H9 (cell line): ENCODE measurements at regions not wholly inside any gene's neighbourhood (a gene's known extent, or its start where the extent isn't known, plus 50 kb on each side); places are given as distances from the start of the nearest gene placed in this dataset.

Source experiments
- DNase-seq: peaks from one replicate; pipeline ENCODE4 v3.0.0-alpha.2; 2017
- H2AFZ ChIP-seq: one replicate; pipeline ENCODE4 v1.6.1; 2013; ENCODE audit warnings: mild to moderate bottlenecking, low read length, control low read depth, moderate library complexity
- H2AK5ac ChIP-seq: 2 replicates; pipeline ENCODE4 v1.6.1; 2013; ENCODE audit warnings: low read length, control low read depth, mixed read lengths; ENCODE audit not compliant: insufficient read length
- H2BK120ac ChIP-seq: one replicate; pipeline ENCODE4 v1.6.1; 2013; ENCODE audit warnings: low read depth, mild to moderate bottlenecking, low read length, control low read depth, inconsistent platforms; ENCODE audit not compliant: poor library complexity, severe bottlenecking
- H2BK12ac ChIP-seq: 2 replicates; pipeline ENCODE4 v1.6.1; 2013; ENCODE audit warnings: low read length, control low read depth, mixed read lengths, low read depth; ENCODE audit not compliant: insufficient read length
- H2BK15ac ChIP-seq: 2 replicates; pipeline ENCODE4 v1.6.1; 2013; ENCODE audit warnings: low read depth, low read length, control low read depth
- H2BK20ac ChIP-seq: one replicate; pipeline ENCODE4 v1.6.1; 2013; ENCODE audit warnings: low read depth, mild to moderate bottlenecking, low read length, control low read depth, inconsistent platforms; ENCODE audit not compliant: poor library complexity, severe bottlenecking
- H2BK5ac ChIP-seq: 2 replicates; pipeline ENCODE4 v1.6.1; 2013; ENCODE audit warnings: low read length, control low read depth, mixed read lengths; ENCODE audit not compliant: insufficient read length
- H3K14ac ChIP-seq: 2 replicates; pipeline ENCODE4 v1.6.1; 2013; ENCODE audit warnings: low read length, control low read depth; ENCODE audit not compliant: insufficient read depth
- H3K18ac ChIP-seq: 2 replicates; pipeline ENCODE4 v1.6.1; 2013; ENCODE audit warnings: low read depth, mild to moderate bottlenecking, mixed read lengths, low read length, control low read depth; ENCODE audit not compliant: insufficient read length
- H3K23ac ChIP-seq: 2 replicates; pipeline ENCODE4 v1.6.1; 2013; ENCODE audit warnings: low read length, control low read depth, mixed read lengths, low read depth; ENCODE audit not compliant: insufficient read length
- H3K23me2 ChIP-seq: 2 replicates; pipeline ENCODE4 v1.6.1; 2013; ENCODE audit warnings: low read depth, mild to moderate bottlenecking, mixed read lengths, low read length, control low read depth; ENCODE audit not compliant: insufficient read length, poor library complexity, severe bottlenecking
- H3K27ac ChIP-seq: 2 replicates; pipeline ENCODE4 v1.5.1; 2013; ENCODE audit warnings: low read length, control low read depth, mixed read lengths, low read depth; ENCODE audit not compliant: insufficient read length
- H3K27me3 ChIP-seq: 2 replicates; pipeline ENCODE4 v1.6.1; 2013; ENCODE audit warnings: low read length, control low read depth, inconsistent platforms; ENCODE audit not compliant: insufficient read depth
- H3K4ac ChIP-seq: 2 replicates; pipeline ENCODE4 v1.6.1; 2013; ENCODE audit warnings: low read depth, mild to moderate bottlenecking, control low read depth, inconsistent platforms, low read length, moderate library complexity
- H3K4me1 ChIP-seq: 2 replicates; pipeline ENCODE4 v1.6.1; 2013; ENCODE audit warnings: low read length, control low read depth, inconsistent platforms; ENCODE audit not compliant: insufficient read depth
- H3K4me2 ChIP-seq: 2 replicates; pipeline ENCODE4 v1.6.1; 2013; ENCODE audit warnings: low read length, control low read depth, mixed read lengths; ENCODE audit not compliant: insufficient read length, insufficient read depth
- H3K56ac ChIP-seq: 2 replicates; pipeline ENCODE4 v1.6.1; 2013; ENCODE audit warnings: low read depth, mild to moderate bottlenecking, mixed read lengths, low read length, control low read depth; ENCODE audit not compliant: insufficient read length
- H3K79me1 ChIP-seq: 2 replicates; pipeline ENCODE4 v1.6.1; 2013; ENCODE audit warnings: low read depth, mild to moderate bottlenecking, moderate library complexity, low read length, control low read depth, inconsistent platforms; ENCODE audit not compliant: insufficient read depth, poor library complexity, severe bottlenecking
- H3K79me2 ChIP-seq: 2 replicates; pipeline ENCODE4 v1.6.1; 2013; ENCODE audit warnings: low read length, control low read depth, inconsistent platforms; ENCODE audit not compliant: insufficient read depth
- H3K9ac ChIP-seq: 2 replicates; pipeline ENCODE4 v1.6.1; 2013; ENCODE audit warnings: low read length, control low read depth, mixed read lengths; ENCODE audit not compliant: insufficient read length; ENCODE audit errors: extremely low read depth
- H3K9me3 ChIP-seq: one replicate; pipeline ENCODE4 v1.6.1; 2013; ENCODE audit warnings: low read depth, low read length, inconsistent platforms; ENCODE audit not compliant: control insufficient read depth
- H3T11ph ChIP-seq: one replicate; pipeline ENCODE4 v1.6.1; 2013; ENCODE audit warnings: mild to moderate bottlenecking, low read length, control low read depth, inconsistent platforms
- H4K20me1 ChIP-seq: one replicate; pipeline ENCODE4 v1.6.1; 2013; ENCODE audit not compliant: control insufficient read depth, insufficient read length, insufficient read depth
- H4K5ac ChIP-seq: 2 replicates; pipeline ENCODE4 v1.6.1; 2013; ENCODE audit warnings: low read depth, mild to moderate bottlenecking, mixed read lengths, low read length, control low read depth; ENCODE audit not compliant: insufficient read length
- H4K8ac ChIP-seq: replicated peaks from 2 replicates; pipeline ENCODE4 v1.6.1; 2013; ENCODE audit warnings: low read length, control low read depth, mixed read lengths, low read depth; ENCODE audit not compliant: insufficient read length
- H4K91ac ChIP-seq: 2 replicates; pipeline ENCODE4 v1.6.1; 2013; ENCODE audit warnings: low read depth, mild to moderate bottlenecking, moderate library complexity, mixed read lengths, low read length, control low read depth; ENCODE audit not compliant: insufficient read length
- H3K27ac Mint-ChIP-seq, 3 experiments: 2 replicates in 2 of 3; 3 replicates in 1 of 3; pipeline ENCODE4 v1.8.0; 2020 to 2021; ENCODE audit warnings: mixed read lengths in 3 of 3, mild to moderate bottlenecking in 1 of 3, moderate library complexity in 1 of 3
- H3K27me3 Mint-ChIP-seq: 2 replicates; pipeline ENCODE4 v1.8.0; 2021; ENCODE audit warnings: low read depth, mild to moderate bottlenecking, moderate library complexity, mixed read lengths
- H3K36me3 Mint-ChIP-seq, 3 experiments: 2 replicates in 2 of 3; 3 replicates in 1 of 3; pipeline ENCODE4 v1.8.0; 2020 to 2021; ENCODE audit warnings: low read depth in 3 of 3, mixed read lengths in 3 of 3; ENCODE audit not compliant: insufficient read depth in 1 of 3
- H3K4me1 Mint-ChIP-seq, 2 experiments: 2 replicates each; pipeline ENCODE4 v1.8.0; 2020; ENCODE audit warnings: mixed read lengths in 2 of 2
- H3K4me3 Mint-ChIP-seq, 2 experiments: 2 replicates in 1 of 2; 3 replicates in 1 of 2; pipeline ENCODE4 v1.8.0; 2020 to 2021; ENCODE audit warnings: mild to moderate bottlenecking in 2 of 2, mixed read lengths in 2 of 2, moderate library complexity in 1 of 2
- H3K9me3 Mint-ChIP-seq, 2 experiments: 2 replicates in 1 of 2; 3 replicates in 1 of 2; pipeline ENCODE4 v1.8.0; 2020; ENCODE audit warnings: mild to moderate bottlenecking in 2 of 2, mixed read lengths in 2 of 2, moderate library complexity in 1 of 2
- WGBS: extraction: QIAGEN DNeasy Blood & Tissue Kit; methylation state at CpG from one replicate; pipeline ENCODE4 v1.1.7; 2013; ENCODE audit warnings: missing lambda C conversion rate, low lambda C conversion rate, mixed read lengths; ENCODE audit not compliant: insufficient read length; ENCODE audit errors: extremely low coverage; 5-methylcytosine and 5-hydroxymethylcytosine counted together
- TF ChIP-seq, protein P1 (sequence below): fragments of 200-600 bp; sonication (generic); conservative IDR thresholded peaks from 3 replicates; pipeline ENCODE4 v1.8.0; 2021; ENCODE audit warnings: antibody characterized with exemption, mild to moderate bottlenecking

DNA sequence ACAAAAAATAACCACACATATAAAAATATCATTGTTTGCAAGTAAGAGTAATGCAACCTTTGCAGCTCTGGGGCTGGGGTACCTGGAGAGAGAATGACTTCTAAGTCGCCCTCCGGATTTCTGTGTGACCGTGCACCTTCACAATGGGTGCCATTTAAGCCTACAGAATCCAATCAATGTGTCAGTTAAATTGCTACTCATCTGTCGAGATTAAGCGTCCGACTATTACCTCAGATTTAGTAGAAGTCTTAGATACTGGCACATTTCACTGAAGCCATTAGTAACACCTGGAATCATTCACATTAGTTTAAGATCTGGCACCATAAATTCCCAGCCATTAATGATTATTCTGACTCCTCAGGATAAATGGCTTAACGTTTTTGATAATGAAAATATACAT is 507.3 kb upstream of the MGMT start:
- no CpG with 5 or more reads among the region's 7 CpGs for WGBS
- Histone ChIP-seq H3K18ac (no peak overlapping the region), H3K9me3 (no peaks in the 10 kb centered on the region), H3T11ph (no peak overlapping the region), H2AFZ (no peak overlapping the region), H3K23ac (no peak overlapping the region), H4K91ac (no peak overlapping the region), H2BK5ac (no peak overlapping the region), H4K5ac (no peak overlapping the region), H3K27ac (no peak overlapping the region), H3K4ac (no peak overlapping the region), H3K27me3 (no peaks in the 10 kb centered on the region), H3K23me2 (no peaks in the 10 kb centered on the region), H3K4me2 (no peak overlapping the region), H3K56ac (no peak overlapping the region), H4K20me1 (no peaks in the 10 kb centered on the region), H2BK20ac (no peak overlapping the region), H2AK5ac (no peak overlapping the region), H3K79me2 (no peaks in the 10 kb centered on the region), H3K14ac (no peak overlapping the region), H3K9ac (no peak overlapping the region), H3K79me1 (no peaks in the 10 kb centered on the region), H4K8ac (no peak overlapping the region), H3K4me1 (no peaks in the 10 kb centered on the region), H2BK120ac (no peak overlapping the region), H2BK12ac (no peak overlapping the region), H2BK15ac (no peak overlapping the region)
- no peak overlapping the region for H3K4me3 Mint-ChIP-seq
- H3K27me3 Mint-ChIP-seq = no peaks in the 10 kb centered on the region
- no peaks in the 10 kb centered on the region for H3K9me3 Mint-ChIP-seq
- no peak for DNase-seq
- H3K36me3 Mint-ChIP-seq = no peaks in the 10 kb centered on the region; a peak in 1 of 7 replicates
- H3K4me1 Mint-ChIP-seq = no peaks in the 10 kb centered on the region
- H3K27ac Mint-ChIP-seq = no peak overlapping the region
- TF ChIP-seq, protein P1, sequence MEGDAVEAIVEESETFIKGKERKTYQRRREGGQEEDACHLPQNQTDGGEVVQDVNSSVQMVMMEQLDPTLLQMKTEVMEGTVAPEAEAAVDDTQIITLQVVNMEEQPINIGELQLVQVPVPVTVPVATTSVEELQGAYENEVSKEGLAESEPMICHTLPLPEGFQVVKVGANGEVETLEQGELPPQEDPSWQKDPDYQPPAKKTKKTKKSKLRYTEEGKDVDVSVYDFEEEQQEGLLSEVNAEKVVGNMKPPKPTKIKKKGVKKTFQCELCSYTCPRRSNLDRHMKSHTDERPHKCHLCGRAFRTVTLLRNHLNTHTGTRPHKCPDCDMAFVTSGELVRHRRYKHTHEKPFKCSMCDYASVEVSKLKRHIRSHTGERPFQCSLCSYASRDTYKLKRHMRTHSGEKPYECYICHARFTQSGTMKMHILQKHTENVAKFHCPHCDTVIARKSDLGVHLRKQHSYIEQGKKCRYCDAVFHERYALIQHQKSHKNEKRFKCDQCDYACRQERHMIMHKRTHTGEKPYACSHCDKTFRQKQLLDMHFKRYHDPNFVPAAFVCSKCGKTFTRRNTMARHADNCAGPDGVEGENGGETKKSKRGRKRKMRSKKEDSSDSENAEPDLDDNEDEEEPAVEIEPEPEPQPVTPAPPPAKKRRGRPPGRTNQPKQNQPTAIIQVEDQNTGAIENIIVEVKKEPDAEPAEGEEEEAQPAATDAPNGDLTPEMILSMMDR = no peak
